A549 (cell line): ENCODE measurements at regions not wholly inside any gene's neighbourhood (a gene's known extent, or its start where the extent isn't known, plus 50 kb on each side); places are given as distances from the start of the nearest gene placed in this dataset.

Experiments used
- ATAC-seq, 2 experiments: fragments of 200-7000 bp in 1 of 2; fragments of >200 bp in 1 of 2; cut with Nextera tagmentation in 1 of 2; cut with Tn5 transposase in 1 of 2; 3 replicates each; pipeline versions ENCODE4 v1.8.0 to v1.9.1; 2018 to 2020; ENCODE audit warnings: mild to moderate bottlenecking in 1 of 2, moderate library complexity in 1 of 2
- CTCF ChIA-PET: fragments of 300-600 bp; sonication (Branson Sonifier 250); formaldehyde crosslinking; extraction: SDS; loops from one replicate; lab custom pipeline; 2021; ENCODE audit warnings: antibody characterized with exemption, inconsistent platforms; lab: Yijun Ruan, JAX
- POLR2A ChIA-PET: fragments of 350-600 bp; formaldehyde crosslinking; extraction: SDS; loops from one replicate; lab custom pipeline; 2021; ENCODE audit warnings: antibody characterized with exemption, inconsistent platforms; lab: Yijun Ruan, JAX
- DNase-seq, 2 experiments: peaks; one replicate each; pipeline versions ENCODE4 v3.0.0 to v3.0.0-alpha.2; 2011 to 2016; ENCODE audit warnings: low read depth in 1 of 2, low spot score in 1 of 2
- FAIRE-seq: peaks from 2 replicates; lab custom pipeline; 2011; peaks lifted over from hg19 to GRCh38; lab: Jason Lieb, UNC
- H3K27ac ChIP-seq, 2 experiments: fragments of >200 bp; sonication (Bioruptor Twin); formaldehyde crosslinking; 3 replicates each; pipeline ENCODE4 v1.5.1; 2016 to 2017
- H3K4me1 ChIP-seq: fragments of >200 bp; sonication (Bioruptor Twin); formaldehyde crosslinking; 3 replicates; pipeline ENCODE4 v1.6.1; 2016
- H3K4me2 ChIP-seq: fragments of >200 bp; sonication (Bioruptor Twin); formaldehyde crosslinking; 3 replicates; pipeline ENCODE4 v1.6.1; 2016
- H3K4me3 ChIP-seq: fragments of >200 bp; sonication (Bioruptor Twin); formaldehyde crosslinking; 3 replicates; pipeline ENCODE4 v1.5.1; 2016
- H3K9me3 ChIP-seq: fragments of >200 bp; sonication (Bioruptor Twin); formaldehyde crosslinking; 3 replicates; pipeline ENCODE4 v1.6.1; 2016
- EHF ChIP-seq: fragments of 250-450 bp; sonication (Bioruptor Pico); IDR thresholded peaks from 2 replicates; pipeline ENCODE4 v1.5.0; 2020; ENCODE audit warnings: mild to moderate bottlenecking
- EP300 ChIP-seq, 2 experiments: fragments of >200 bp; sonication (Bioruptor Twin); formaldehyde crosslinking; IDR thresholded peaks; 2 replicates in 1 of 2; 3 replicates in 1 of 2; pipeline ENCODE4 v1.6.1; 2016 to 2017
- ESRRA ChIP-seq: fragments of 150-350 bp; IDR thresholded peaks from 2 replicates; pipeline ENCODE4 v1.6.1; 2014; ENCODE audit warnings: mild to moderate bottlenecking, low read length, borderline replicate concordance
- FOSL2 ChIP-seq, 2 experiments: fragments of 450-650 bp in 1 of 2; fragments of >200 bp in 1 of 2; sonication (Bioruptor Twin) in 1 of 2; formaldehyde crosslinking; IDR thresholded peaks; 2 replicates each; pipeline versions ENCODE4 v1.5.0 to v1.6.1; 2016 to 2020; ENCODE audit warnings: mild to moderate bottlenecking in 1 of 2, moderate library complexity in 1 of 2
- HOXA7 ChIP-seq: fragments of 250-450 bp; sonication (Bioruptor Pico); IDR thresholded peaks from 2 replicates; pipeline ENCODE4 v1.5.0; 2020; ENCODE audit warnings: mild to moderate bottlenecking, moderate library complexity
- HOXB5 ChIP-seq: fragments of 250-450 bp; sonication (Bioruptor Pico); IDR thresholded peaks from 2 replicates; pipeline ENCODE4 v1.5.0; 2020; ENCODE audit warnings: mild to moderate bottlenecking, moderate library complexity
- JUN ChIP-seq, 2 experiments: fragments of >200 bp; sonication (Bioruptor Twin); formaldehyde crosslinking; IDR thresholded peaks; 2 replicates in 1 of 2; 3 replicates in 1 of 2; pipeline ENCODE4 v1.6.1; 2016 to 2017
- KDM1A ChIP-seq: fragments of 200-600 bp; sonication (generic); IDR thresholded peaks from 2 replicates; pipeline ENCODE4 v1.6.1; 2016; ENCODE audit warnings: low read depth, mild to moderate bottlenecking
- KDM5A ChIP-seq: fragments of 200-600 bp; sonication (generic); IDR thresholded peaks from 2 replicates; pipeline ENCODE4 v1.6.1; 2016; ENCODE audit warnings: antibody characterized with exemption, mild to moderate bottlenecking
- MAFK ChIP-seq: fragments of 450-650 bp; IDR thresholded peaks from 2 replicates; pipeline ENCODE4 v1.6.1; 2014; ENCODE audit not compliant: partially characterized antibody
- MYC ChIP-seq: IDR thresholded peaks from 2 replicates; pipeline ENCODE4 v1.6.1; 2012; ENCODE audit warnings: mild to moderate bottlenecking, inconsistent platforms, low read length, improper control_type of control experiment, borderline replicate concordance
- NFE2L2 ChIP-seq: fragments of 150-350 bp; conservative IDR thresholded peaks from 2 replicates; pipeline ENCODE4 v1.6.1; 2014; ENCODE audit warnings: low read length
- PHF8 ChIP-seq: fragments of 200-600 bp; sonication (generic); IDR thresholded peaks from 2 replicates; pipeline ENCODE4 v1.6.1; 2016; ENCODE audit warnings: low read depth, mild to moderate bottlenecking, antibody characterized with exemption, moderate library complexity, borderline replicate concordance
- POLR2A ChIP-seq: IDR thresholded peaks from 2 replicates; pipeline ENCODE4 v1.6.1; 2012; ENCODE audit warnings: mild to moderate bottlenecking, low read length
- RAD21 ChIP-seq, 2 experiments: fragments of >200 bp in 1 of 2; sonication (Bioruptor Twin) in 1 of 2; formaldehyde crosslinking in 1 of 2; IDR thresholded peaks in 1 of 2; conservative IDR thresholded peaks in 1 of 2; 2 replicates in 1 of 2; 3 replicates in 1 of 2; pipeline ENCODE4 v1.6.1; 2012 to 2018; ENCODE audit warnings: inconsistent platforms in 1 of 2
- RCOR1 ChIP-seq: fragments of 150-350 bp; IDR thresholded peaks from 2 replicates; pipeline ENCODE4 v1.6.1; 2014; ENCODE audit warnings: antibody characterized with exemption, low read length, low read depth
- RFX5 ChIP-seq: fragments of 450-650 bp; IDR thresholded peaks from 2 replicates; pipeline ENCODE4 v1.7.1; 2014; ENCODE audit warnings: antibody characterized with exemption, mild to moderate bottlenecking, moderate library complexity
- SMC3 ChIP-seq: fragments of >200 bp; sonication (Bioruptor Twin); formaldehyde crosslinking; IDR thresholded peaks from 3 replicates; pipeline ENCODE4 v1.6.1; 2018; ENCODE audit warnings: inconsistent platforms
- TFCP2L1 ChIP-seq: fragments of 250-450 bp; sonication (Bioruptor Pico); IDR thresholded peaks from 2 replicates; pipeline ENCODE4 v1.5.0; 2021; ENCODE audit warnings: mild to moderate bottlenecking
- TP53 ChIP-seq: fragments of 250-450 bp; sonication (Bioruptor Pico); IDR thresholded peaks from 2 replicates; pipeline ENCODE4 v1.5.0; 2021; ENCODE audit warnings: mild to moderate bottlenecking, moderate library complexity
- ZNF302 ChIP-seq: fragments of 250-450 bp; sonication (Bioruptor Pico); IDR thresholded peaks from 2 replicates; pipeline ENCODE4 v1.9.0; 2021; ENCODE audit warnings: inconsistent platforms, mild to moderate bottlenecking, moderate library complexity
- WGBS: methylation state at CpG from one replicate; pipeline ENCODE4 v1.1.6; 2017; ENCODE audit errors: missing lambda C conversion rate; 5-methylcytosine and 5-hydroxymethylcytosine counted together
- TF ChIP-seq, protein P1 (sequence below): fragments of 450-650 bp; IDR thresholded peaks from 2 replicates; pipeline ENCODE4 v1.6.1; 2014; ENCODE audit warnings: antibody characterized with exemption
- TF ChIP-seq, protein P2 (sequence below): fragments of >200 bp; sonication (Bioruptor Twin); formaldehyde crosslinking; IDR thresholded peaks from 2 replicates; pipeline ENCODE4 v1.6.1; 2016
- TF ChIP-seq, protein P3 (sequence below): IDR thresholded peaks from 2 replicates; pipeline ENCODE4 v1.6.1; 2012; ENCODE audit warnings: low read depth, borderline replicate concordance
- TF ChIP-seq, protein P4 (sequence below): fragments of >200 bp; sonication (Bioruptor Twin); formaldehyde crosslinking; IDR thresholded peaks from 3 replicates; pipeline ENCODE4 v1.6.1; 2016
- TF ChIP-seq, protein P5 (sequence below): fragments of 250-450 bp; sonication (Bioruptor Pico); IDR thresholded peaks from 2 replicates; pipeline ENCODE4 v1.5.0; 2020; ENCODE audit warnings: low read depth, mild to moderate bottlenecking, moderate library complexity
- TF ChIP-seq, protein P6 (sequence below): IDR thresholded peaks from 2 replicates; pipeline ENCODE4 v1.6.1; 2012
- TF ChIP-seq, protein P7 (sequence below): fragments of 250-450 bp; sonication (Bioruptor Pico); IDR thresholded peaks from 2 replicates; pipeline ENCODE4 v1.5.0; 2021; ENCODE audit warnings: mild to moderate bottlenecking, moderate library complexity, borderline replicate concordance
- TF ChIP-seq, protein P8 (sequence below): IDR thresholded peaks from 2 replicates; pipeline ENCODE4 v1.6.1; 2012
- TF ChIP-seq, protein P9 (sequence below): fragments of >200 bp; sonication (Bioruptor Twin); formaldehyde crosslinking; IDR thresholded peaks from 3 replicates; pipeline ENCODE4 v1.5.1; 2016

DNA sequence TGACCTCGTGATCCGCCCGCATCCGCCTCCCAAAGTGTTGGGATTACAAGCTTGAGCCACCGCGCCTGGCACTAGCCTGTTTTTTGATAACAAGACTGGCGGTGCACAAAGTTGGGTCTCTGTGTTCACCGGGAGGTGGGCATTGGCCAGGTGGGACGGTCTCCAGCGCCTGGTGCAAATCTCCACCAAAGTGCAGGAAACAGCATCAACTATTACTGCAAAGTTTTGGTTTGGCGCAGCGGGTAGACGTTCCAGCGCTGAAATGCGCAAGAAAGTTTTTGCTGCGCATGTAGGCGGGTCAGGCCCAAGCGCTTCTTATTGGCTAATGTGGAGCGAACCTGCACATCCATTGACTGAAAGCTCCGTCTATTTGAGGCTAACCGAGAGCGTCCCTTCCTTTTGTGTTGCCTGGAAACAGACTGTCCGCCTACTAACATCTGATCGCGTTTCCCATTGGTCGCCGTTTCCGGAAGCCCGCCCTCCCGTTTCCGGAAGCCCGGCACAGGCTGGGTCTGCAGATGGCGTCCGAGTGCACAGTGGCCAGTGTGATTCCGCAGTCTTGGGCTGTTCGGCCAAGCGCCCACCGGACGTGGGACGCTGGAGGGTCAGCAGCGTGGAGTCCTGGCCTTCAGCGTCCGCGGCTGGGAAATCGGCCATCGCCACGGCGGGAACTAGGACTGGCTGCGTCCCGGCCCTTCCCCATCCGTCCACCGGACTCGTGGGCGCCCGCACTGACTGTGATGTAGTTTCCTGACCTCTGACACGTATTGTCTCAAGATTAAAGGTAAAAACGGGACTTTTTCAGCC, 53.3 kb upstream of the ZNF527 start:
- Histone ChIP-seq H3K4me1 (no peaks in the 10 kb centered on the region), H3K27ac (peak overlapping the region; percentile 79 to 89), H3K4me2 (peak overlapping the region; percentile 68), H3K4me3 (peak overlapping the region; percentile 60), H3K9me3 (peaks cover 86% of the 10 kb centered on the region)
- TF ChIP-seq, protein P1, sequence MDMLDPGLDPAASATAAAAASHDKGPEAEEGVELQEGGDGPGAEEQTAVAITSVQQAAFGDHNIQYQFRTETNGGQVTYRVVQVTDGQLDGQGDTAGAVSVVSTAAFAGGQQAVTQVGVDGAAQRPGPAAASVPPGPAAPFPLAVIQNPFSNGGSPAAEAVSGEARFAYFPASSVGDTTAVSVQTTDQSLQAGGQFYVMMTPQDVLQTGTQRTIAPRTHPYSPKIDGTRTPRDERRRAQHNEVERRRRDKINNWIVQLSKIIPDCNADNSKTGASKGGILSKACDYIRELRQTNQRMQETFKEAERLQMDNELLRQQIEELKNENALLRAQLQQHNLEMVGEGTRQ, result 0 out of 2 replicates have a peak, but pooled peaks have one; percentile 14
- peak; percentile 48 for TF ChIP-seq RFX5
- TF ChIP-seq, protein P2, sequence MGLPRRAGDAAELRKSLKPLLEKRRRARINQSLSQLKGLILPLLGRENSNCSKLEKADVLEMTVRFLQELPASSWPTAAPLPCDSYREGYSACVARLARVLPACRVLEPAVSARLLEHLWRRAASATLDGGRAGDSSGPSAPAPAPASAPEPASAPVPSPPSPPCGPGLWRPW, result no peak
- TF ChIP-seq, protein P3, sequence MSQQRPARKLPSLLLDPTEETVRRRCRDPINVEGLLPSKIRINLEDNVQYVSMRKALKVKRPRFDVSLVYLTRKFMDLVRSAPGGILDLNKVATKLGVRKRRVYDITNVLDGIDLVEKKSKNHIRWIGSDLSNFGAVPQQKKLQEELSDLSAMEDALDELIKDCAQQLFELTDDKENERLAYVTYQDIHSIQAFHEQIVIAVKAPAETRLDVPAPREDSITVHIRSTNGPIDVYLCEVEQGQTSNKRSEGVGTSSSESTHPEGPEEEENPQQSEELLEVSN, result no peak; the same call in 1 of the 2 replicates
- TF ChIP-seq, protein P4, sequence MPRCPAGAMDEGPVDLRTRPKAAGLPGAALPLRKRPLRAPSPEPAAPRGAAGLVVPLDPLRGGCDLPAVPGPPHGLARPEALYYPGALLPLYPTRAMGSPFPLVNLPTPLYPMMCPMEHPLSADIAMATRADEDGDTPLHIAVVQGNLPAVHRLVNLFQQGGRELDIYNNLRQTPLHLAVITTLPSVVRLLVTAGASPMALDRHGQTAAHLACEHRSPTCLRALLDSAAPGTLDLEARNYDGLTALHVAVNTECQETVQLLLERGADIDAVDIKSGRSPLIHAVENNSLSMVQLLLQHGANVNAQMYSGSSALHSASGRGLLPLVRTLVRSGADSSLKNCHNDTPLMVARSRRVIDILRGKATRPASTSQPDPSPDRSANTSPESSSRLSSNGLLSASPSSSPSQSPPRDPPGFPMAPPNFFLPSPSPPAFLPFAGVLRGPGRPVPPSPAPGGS, result peak; percentile 84; the same call in 2 of the 3 replicates
- no peak for TF ChIP-seq EP300 (IDR thresholded peaks at IDR 0.05)
- TF ChIP-seq EHF (CRISPR knock-in tag), result no peak
- TF ChIP-seq KDM5A, result peak; percentile 81
- 0 out of 2 replicates have a peak, but pooled peaks have one; percentile 40 for TF ChIP-seq TFCP2L1
- no peak for TF ChIP-seq ESRRA
- TF ChIP-seq JUN (IDR thresholded peaks at IDR 0.05), result peak in 1 of 2 experiments; percentile 91; a peak in 3 of 5 replicates
- TF ChIP-seq, protein P5, sequence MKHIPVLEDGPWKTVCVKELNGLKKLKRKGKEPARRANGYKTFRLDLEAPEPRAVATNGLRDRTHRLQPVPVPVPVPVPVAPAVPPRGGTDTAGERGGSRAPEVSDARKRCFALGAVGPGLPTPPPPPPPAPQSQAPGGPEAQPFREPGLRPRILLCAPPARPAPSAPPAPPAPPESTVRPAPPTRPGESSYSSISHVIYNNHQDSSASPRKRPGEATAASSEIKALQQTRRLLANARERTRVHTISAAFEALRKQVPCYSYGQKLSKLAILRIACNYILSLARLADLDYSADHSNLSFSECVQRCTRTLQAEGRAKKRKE (CRISPR knock-in tag), result no peak
- TF ChIP-seq, protein P6, sequence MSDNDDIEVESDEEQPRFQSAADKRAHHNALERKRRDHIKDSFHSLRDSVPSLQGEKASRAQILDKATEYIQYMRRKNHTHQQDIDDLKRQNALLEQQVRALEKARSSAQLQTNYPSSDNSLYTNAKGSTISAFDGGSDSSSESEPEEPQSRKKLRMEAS, result peak; percentile 86
- TF ChIP-seq, protein P7, sequence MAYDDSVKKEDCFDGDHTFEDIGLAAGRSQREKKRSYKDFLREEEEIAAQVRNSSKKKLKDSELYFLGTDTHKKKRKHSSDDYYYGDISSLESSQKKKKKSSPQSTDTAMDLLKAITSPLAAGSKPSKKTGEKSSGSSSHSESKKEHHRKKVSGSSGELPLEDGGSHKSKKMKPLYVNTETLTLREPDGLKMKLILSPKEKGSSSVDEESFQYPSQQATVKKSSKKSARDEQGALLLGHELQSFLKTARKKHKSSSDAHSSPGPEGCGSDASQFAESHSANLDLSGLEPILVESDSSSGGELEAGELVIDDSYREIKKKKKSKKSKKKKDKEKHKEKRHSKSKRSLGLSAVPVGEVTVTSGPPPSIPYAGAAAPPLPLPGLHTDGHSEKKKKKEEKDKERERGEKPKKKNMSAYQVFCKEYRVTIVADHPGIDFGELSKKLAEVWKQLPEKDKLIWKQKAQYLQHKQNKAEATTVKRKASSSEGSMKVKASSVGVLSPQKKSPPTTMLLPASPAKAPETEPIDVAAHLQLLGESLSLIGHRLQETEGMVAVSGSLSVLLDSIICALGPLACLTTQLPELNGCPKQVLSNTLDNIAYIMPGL, result peak; percentile 78; the same call in 1 of the 2 replicates
- TF ChIP-seq POLR2A, result peak; percentile 95
- peak; percentile 59; the same call in 1 of the 2 replicates for TF ChIP-seq TP53 (CRISPR knock-in tag)
- peak; percentile 5 for TF ChIP-seq MAFK
- no peak for TF ChIP-seq NFE2L2
- TF ChIP-seq, protein P8, sequence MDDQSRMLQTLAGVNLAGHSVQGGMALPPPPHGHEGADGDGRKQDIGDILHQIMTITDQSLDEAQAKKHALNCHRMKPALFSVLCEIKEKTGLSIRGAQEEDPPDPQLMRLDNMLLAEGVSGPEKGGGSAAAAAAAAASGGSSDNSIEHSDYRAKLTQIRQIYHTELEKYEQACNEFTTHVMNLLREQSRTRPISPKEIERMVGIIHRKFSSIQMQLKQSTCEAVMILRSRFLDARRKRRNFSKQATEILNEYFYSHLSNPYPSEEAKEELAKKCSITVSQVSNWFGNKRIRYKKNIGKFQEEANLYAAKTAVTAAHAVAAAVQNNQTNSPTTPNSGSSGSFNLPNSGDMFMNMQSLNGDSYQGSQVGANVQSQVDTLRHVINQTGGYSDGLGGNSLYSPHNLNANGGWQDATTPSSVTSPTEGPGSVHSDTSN, result peak; percentile 93
- TF ChIP-seq FOSL2 (IDR thresholded peaks at IDR 0.05), result no peak
- no peak for TF ChIP-seq FOSL2 (CRISPR knock-in tag; IDR thresholded peaks at IDR 0.05)
- TF ChIP-seq KDM1A, result no peak
- peak; percentile 35; the same call in 1 of the 3 replicates for TF ChIP-seq SMC3
- TF ChIP-seq MYC, result peak; percentile 4; the same call in 1 of the 2 replicates
- no peak for TF ChIP-seq RCOR1
- no peak for TF ChIP-seq ZNF302 (CRISPR knock-in tag)
- TF ChIP-seq HOXB5 (CRISPR knock-in tag), result 0 out of 2 replicates have a peak, but pooled peaks have one; percentile 56
- TF ChIP-seq HOXA7, result no peak
- TF ChIP-seq, protein P9, sequence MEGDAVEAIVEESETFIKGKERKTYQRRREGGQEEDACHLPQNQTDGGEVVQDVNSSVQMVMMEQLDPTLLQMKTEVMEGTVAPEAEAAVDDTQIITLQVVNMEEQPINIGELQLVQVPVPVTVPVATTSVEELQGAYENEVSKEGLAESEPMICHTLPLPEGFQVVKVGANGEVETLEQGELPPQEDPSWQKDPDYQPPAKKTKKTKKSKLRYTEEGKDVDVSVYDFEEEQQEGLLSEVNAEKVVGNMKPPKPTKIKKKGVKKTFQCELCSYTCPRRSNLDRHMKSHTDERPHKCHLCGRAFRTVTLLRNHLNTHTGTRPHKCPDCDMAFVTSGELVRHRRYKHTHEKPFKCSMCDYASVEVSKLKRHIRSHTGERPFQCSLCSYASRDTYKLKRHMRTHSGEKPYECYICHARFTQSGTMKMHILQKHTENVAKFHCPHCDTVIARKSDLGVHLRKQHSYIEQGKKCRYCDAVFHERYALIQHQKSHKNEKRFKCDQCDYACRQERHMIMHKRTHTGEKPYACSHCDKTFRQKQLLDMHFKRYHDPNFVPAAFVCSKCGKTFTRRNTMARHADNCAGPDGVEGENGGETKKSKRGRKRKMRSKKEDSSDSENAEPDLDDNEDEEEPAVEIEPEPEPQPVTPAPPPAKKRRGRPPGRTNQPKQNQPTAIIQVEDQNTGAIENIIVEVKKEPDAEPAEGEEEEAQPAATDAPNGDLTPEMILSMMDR, result peak; percentile 41
- TF ChIP-seq RAD21 (conservative IDR thresholded peaks at IDR 0.05 in 1 of 2, IDR thresholded peaks at IDR 0.05 in 1 of 2), result peak; percentile 32 to 50; a peak in 3 of 5 replicates
- TF ChIP-seq PHF8, result peak; percentile 89
- ATAC-seq (peak; percentile 100), FAIRE-seq (peak; percentile 100), DNase-seq (peak; percentile 99 to 100)
- 2% methylated on average over 57 of the region's 57 CpGs for WGBS
- CTCF ChIA-PET, result interaction anchor here (0.7 to 1.0 kb wide), 3 partner anchors 45 to 147 kb away, joined by 3 to 4 read pairs (median 3); no protein-coding TSS in a partner anchor
- POLR2A ChIA-PET, result interaction anchor here (0.6 to 1.8 kb wide), 19 partner anchors 12 to 1103 kb away, joined by 3 to 12 read pairs (median 4); partner anchors contain the start of genes ZNF146, ZNF345, ZNF383 and ZNF420
